ENCODE measurements at regions not wholly inside any gene's neighbourhood (a gene's known extent, or its start where the extent isn't known, plus 50 kb on each side); places are given as distances from the start of the nearest gene placed in this dataset.

- ATAC-seq: no peak
- Mint-ChIP-seq H3K27me3 (no peaks in the 10 kb centered on the region), H3K27ac (no peak overlapping the region), H3K9me3 (no peaks in the 10 kb centered on the region), H3K36me3 (ENCODE audit: low read depth) (no peaks in the 10 kb centered on the region), H3K4me1 (ENCODE audit: low read depth) (peaks cover 9% of the 10 kb centered on the region), H3K4me3 (no peak overlapping the region)
- no peak for DNase-seq
- ChIA-PET POLR2A (no interaction called here), CTCF (interaction anchor here (1.1 kb wide), 1 partner anchor 8 kb away, joined by 3 read pairs; no protein-coding TSS in a partner anchor)
- TF ChIP-seq CTCF (IDR thresholded peaks at IDR 0.05): no peak
- intact Hi-C loops (cut with micrococcal nuclease): no loop called here
Observed at GRCh38 chr20:23156170-23156841, 70.2 kb upstream of the CD93 start.

- H3K4me1 Mint-ChIP-seq (ENCODE audit: low read depth): peaks cover 9% of the 10 kb centered on the region
- no peak for DNase-seq
- no peak overlapping the region for H3K4me3 Mint-ChIP-seq
- H3K9me3 Mint-ChIP-seq: no peaks in the 10 kb centered on the region
- no peaks in the 10 kb centered on the region for H3K36me3 Mint-ChIP-seq (ENCODE audit: low read depth)
- H3K27me3 Mint-ChIP-seq: no peaks in the 10 kb centered on the region
- CTCF ChIA-PET: interaction anchor here (1.1 kb wide), 1 partner anchor 9 kb away, joined by 3 read pairs; no protein-coding TSS in a partner anchor
- TF ChIP-seq CTCF (IDR thresholded peaks at IDR 0.05): no peak
- no peak overlapping the region for H3K27ac Mint-ChIP-seq
- intact Hi-C loops (cut with micrococcal nuclease): no loop called here
- ATAC-seq: no peak
- POLR2A ChIA-PET: no interaction called here
Observed at GRCh38 chr20:23155141-23155590, 69.0 kb upstream of the CD93 start.

GRCh38 chr20:23153696-23154341, 67.7 kb upstream of the CD93 start:
- intact Hi-C loops (cut with micrococcal nuclease): no loop called here
- H3K4me1 Mint-ChIP-seq (ENCODE audit: low read depth): peaks cover 2% of the 10 kb centered on the region
- DNase-seq (no peak), ATAC-seq (no peak)
- no peak overlapping the region for H3K4me3 Mint-ChIP-seq
- TF ChIP-seq CTCF (IDR thresholded peaks at IDR 0.05): no peak
- no peaks in the 10 kb centered on the region for H3K9me3 Mint-ChIP-seq
- H3K36me3 Mint-ChIP-seq (ENCODE audit: low read depth): no peaks in the 10 kb centered on the region
- ChIA-PET CTCF (no interaction called here), POLR2A (no interaction called here)
- H3K27ac Mint-ChIP-seq: no peak overlapping the region
- H3K27me3 Mint-ChIP-seq: no peaks in the 10 kb centered on the region

- H3K9me3 Mint-ChIP-seq: no peaks in the 10 kb centered on the region
- H3K4me1 Mint-ChIP-seq (ENCODE audit: low read depth): peaks cover 5% of the 10 kb centered on the region
- ATAC-seq (no peak), DNase-seq (no peak)
- no peaks in the 10 kb centered on the region for H3K27me3 Mint-ChIP-seq
- no peaks in the 10 kb centered on the region for H3K36me3 Mint-ChIP-seq (ENCODE audit: low read depth)
- ChIA-PET CTCF (no interaction called here), POLR2A (no interaction called here)
- intact Hi-C loops (cut with micrococcal nuclease): no loop called here
- no peak for TF ChIP-seq CTCF (IDR thresholded peaks at IDR 0.05)
- H3K27ac Mint-ChIP-seq: no peak overlapping the region
- H3K4me3 Mint-ChIP-seq: no peak overlapping the region
Observed at GRCh38 chr20:23152902-23153301, 66.8 kb upstream of the CD93 start.

GRCh38 chr20:23152308-23152892, 66.3 kb upstream of the CD93 start:
- intact Hi-C loops (cut with micrococcal nuclease): no loop called here
- DNase-seq (no peak), ATAC-seq (no peak)
- H3K9me3 Mint-ChIP-seq: no peaks in the 10 kb centered on the region
- peaks cover 10% of the 10 kb centered on the region for H3K4me1 Mint-ChIP-seq (ENCODE audit: low read depth)
- H3K4me3 Mint-ChIP-seq: no peak overlapping the region
- TF ChIP-seq CTCF (IDR thresholded peaks at IDR 0.05): no peak
- H3K36me3 Mint-ChIP-seq (ENCODE audit: low read depth): no peaks in the 10 kb centered on the region
- CTCF ChIA-PET: no interaction called here
- POLR2A ChIA-PET: no interaction called here
- no peak overlapping the region for H3K27ac Mint-ChIP-seq
- H3K27me3 Mint-ChIP-seq: no peaks in the 10 kb centered on the region

Measured in activated CD8-positive, alpha-beta T cell treated with anti-CD3 and anti-CD28 coated beads for 36 hours (primary cell).